GM19238 (cell line): ENCODE measurements at regions not wholly inside any gene's neighbourhood (a gene's known extent, or its start where the extent isn't known, plus 50 kb on each side); places are given as distances from the start of the nearest gene placed in this dataset.
"Not testable (repeated sequence)": the region's sequence is repeated elsewhere in the genome, so short reads cannot be mapped to it uniquely, and the experiment has no call there.

ENCODE experiments used
- DNase-seq: peaks from one replicate; pipeline ENCODE4 v3.0.0; 2011; ENCODE audit warnings: low spot score; ENCODE audit not compliant: insufficient read length

GRCh38 chr16:65819136-65819898, 547.2 kb upstream of the CDH5 start:
- DNase-seq, result no peak

- DNase-seq, result no peak
Measured at GRCh38 chr16:65817799-65818198, 548.7 kb upstream of the CDH5 start.

GRCh38 chr16:65817066-65817465, 549.4 kb upstream of the CDH5 start:
- no peak for DNase-seq

- no peak for DNase-seq
Measured at GRCh38 chr16:65816556-65816955, 549.9 kb upstream of the CDH5 start.

- DNase-seq, result no peak
Measured at GRCh38 chr16:65815707-65816106, 550.8 kb upstream of the CDH5 start.

GRCh38 chr16:65813879-65814278, 552.6 kb upstream of the CDH5 start:
- not testable (repeated sequence) for DNase-seq

- DNase-seq, result no peak
Measured at GRCh38 chr16:65809627-65810026, 556.9 kb upstream of the CDH5 start.

- no peak for DNase-seq
Measured at GRCh38 chr16:65808790-65809189, 557.7 kb upstream of the CDH5 start.

- no peak for DNase-seq
Measured at GRCh38 chr16:65807858-65808257, 558.6 kb upstream of the CDH5 start.

- DNase-seq, result not testable (repeated sequence)
Measured at GRCh38 chr16:65805704-65806103, 560.8 kb upstream of the CDH5 start.

GRCh38 chr16:65796481-65796880, 570.0 kb upstream of the CDH5 start:
- DNase-seq, result no peak

GRCh38 chr16:65794973-65795372, 571.5 kb upstream of the CDH5 start:
- DNase-seq, result no peak

- DNase-seq, result no peak
Measured at GRCh38 chr16:65793781-65794180, 572.7 kb upstream of the CDH5 start.

- DNase-seq, result no peak
Measured at GRCh38 chr16:65790768-65791167, 575.7 kb upstream of the CDH5 start.

GRCh38 chr16:65789161-65789945, 577.1 kb upstream of the CDH5 start:
- DNase-seq, result no peak

- DNase-seq, result no peak
Measured at GRCh38 chr16:65788434-65789140, 577.9 kb upstream of the CDH5 start.

- no peak for DNase-seq
Measured at GRCh38 chr16:65787921-65788320, 578.6 kb upstream of the CDH5 start.

- DNase-seq, result no peak
Measured at GRCh38 chr16:65786916-65787315, 579.6 kb upstream of the CDH5 start.

GRCh38 chr16:65783709-65784474, 582.6 kb upstream of the CDH5 start:
- DNase-seq, result no peak

- no peak for DNase-seq
Measured at GRCh38 chr16:65782611-65783600, 583.6 kb upstream of the CDH5 start.
